GM12878 (cell line): ENCODE measurements at regions not wholly inside any gene's neighbourhood (a gene's known extent, or its start where the extent isn't known, plus 50 kb on each side); places are given as distances from the start of the nearest gene placed in this dataset.
"Not testable (repeated sequence)": the region's sequence is repeated elsewhere in the genome, so short reads cannot be mapped to it uniquely, and the experiment has no call there.

ENCODE experiments used
- ATAC-seq: fragments of 200-7000 bp; cut with Tn5 transposase; 3 replicates; pipeline ENCODE4 v1.9.1; 2020; ENCODE audit warnings: mild to moderate bottlenecking, moderate library complexity
- BruUV-seq: library from RNA; stranded (reverse); fragments of 400-500 nt; replicated peaks from 2 replicates; lab custom pipeline; 2021; lab: Mats Ljungman, UMichigan
- CTCF ChIA-PET: fragments of 300-600 bp; sonication (Branson Sonifier 250); formaldehyde crosslinking; extraction: SDS; loops from one replicate; lab custom pipeline; 2021; ENCODE audit warnings: inconsistent platforms; lab: Yijun Ruan, JAX
- POLR2A ChIA-PET: fragments of 350-600 bp; formaldehyde crosslinking; extraction: SDS; loops from one replicate; lab custom pipeline; 2021; ENCODE audit warnings: inconsistent platforms; lab: Charles Lee
- RAD21 ChIA-PET: fragments of 300-600 bp; sonication (Branson Sonifier 250); formaldehyde crosslinking; loops from one replicate; lab custom pipeline; 2023; ENCODE audit warnings: antibody characterized with exemption; ENCODE audit not compliant: unreplicated experiment; lab: Charles Lee
- SMC1A ChIA-PET: fragments of 300-600 bp; sonication (Branson Sonifier 250); formaldehyde crosslinking; loops from one replicate; lab custom pipeline; 2023; ENCODE audit not compliant: unreplicated experiment, uncharacterized antibody; lab: Charles Lee
- DNase-seq: peaks from one replicate; pipeline ENCODE4 v3.0.0-alpha.2; 2011; ENCODE audit warnings: low read depth, low spot score
- FAIRE-seq: peaks from 3 replicates; lab custom pipeline; 2011; peaks lifted over from hg19 to GRCh38; lab: Jason Lieb, UNC
- H2AFZ ChIP-seq: 2 replicates; pipeline ENCODE4 v1.6.0; 2011; ENCODE audit warnings: low read depth, low read length, control low read depth; ENCODE audit not compliant: control insufficient read depth
- H3K27ac ChIP-seq: 2 replicates; pipeline ENCODE4 v1.5.1; 2011; ENCODE audit warnings: control low read depth; ENCODE audit not compliant: control insufficient read depth, insufficient read depth
- H3K27me3 ChIP-seq, 2 experiments: replicated peaks in 1 of 2; 2 replicates each; pipeline versions ENCODE4 v1.6.0 to v1.6.1; 2011; ENCODE audit warnings: low read length in 1 of 2; ENCODE audit not compliant: control insufficient read depth in 2 of 2, insufficient read depth in 2 of 2
- H3K36me3 ChIP-seq, 2 experiments: 2 replicates each; pipeline ENCODE4 v1.5.1; 2011; ENCODE audit warnings: low read length in 1 of 2; ENCODE audit not compliant: control insufficient read depth in 2 of 2, insufficient read depth in 2 of 2
- H3K4me1 ChIP-seq: 2 replicates; pipeline ENCODE4 v1.6.1; 2011; ENCODE audit warnings: mild to moderate bottlenecking, low read length, moderate library complexity, mixed read lengths; ENCODE audit not compliant: control insufficient read depth, insufficient read depth
- H3K4me2 ChIP-seq: 2 replicates; pipeline ENCODE4 v1.6.0; 2011; ENCODE audit warnings: control low read depth; ENCODE audit not compliant: control insufficient read depth, insufficient read depth
- H3K4me3 ChIP-seq: fragments of 200-600 bp; sonication (generic); 2 replicates; pipeline ENCODE4 v1.5.1; 2016
- H3K79me2 ChIP-seq: 2 replicates; pipeline ENCODE4 v1.6.0; 2011; ENCODE audit warnings: low read length; ENCODE audit not compliant: control insufficient read depth, insufficient read depth
- H3K9ac ChIP-seq: 2 replicates; pipeline ENCODE4 v1.8.0; 2011; ENCODE audit warnings: low read length, control low read depth, mixed read lengths; ENCODE audit not compliant: control insufficient read depth, insufficient read depth
- H3K9me3 ChIP-seq: replicated peaks from 3 replicates; pipeline ENCODE4 v1.5.1; 2011; ENCODE audit warnings: mild to moderate bottlenecking, low read length; ENCODE audit not compliant: control insufficient read depth, insufficient read depth
- H4K20me1 ChIP-seq: 2 replicates; pipeline ENCODE4 v1.6.0; 2011; ENCODE audit not compliant: control insufficient read depth, insufficient read depth
- WGBS: methylation state at CpG from one replicate; pipeline ENCODE4 v1.1.6; 2016; ENCODE audit warnings: low lambda C conversion rate; ENCODE audit not compliant: insufficient replicate concordance, insufficient coverage; ENCODE audit errors: missing lambda C conversion rate; 5-methylcytosine and 5-hydroxymethylcytosine counted together
- in situ Hi-C: fragments of 300-500 bp; cut with MboI; formaldehyde crosslinking; loops from 9 replicates; pipeline ENCODE4 v1.14.3; 2018; ENCODE audit warnings: mixed read lengths
- intact Hi-C: fragments of 100-400 bp; cut with micrococcal nuclease; formaldehyde crosslinking; loops from one replicate; pipeline ENCODE4 v1.14.2; 2022; ENCODE audit not compliant: unreplicated experiment

GRCh38 chr7:57060506-57060905, 71.7 kb downstream of the ZNF479 start:
- POLR2A ChIA-PET, in situ Hi-C loops, H3K27me3 ChIP-seq, H2AFZ ChIP-seq, ATAC-seq, H3K9ac ChIP-seq, H3K9me3 ChIP-seq, intact Hi-C loops, BruUV-seq, H3K4me1 ChIP-seq, CTCF ChIA-PET, H3K27ac ChIP-seq, H3K79me2 ChIP-seq, DNase-seq, H4K20me1 ChIP-seq, RAD21 ChIA-PET, FAIRE-seq, H3K36me3 ChIP-seq, H3K4me2 ChIP-seq, H3K4me3 ChIP-seq, SMC1A ChIA-PET: not testable (repeated sequence)
- 57% methylated on average over 6 of the region's 15 CpGs for WGBS

GRCh38 chr7:57016341-57016740, 115.9 kb downstream of the ZNF479 start:
- 68% methylated on average over 9 of the region's 19 CpGs for WGBS
- DNase-seq, SMC1A ChIA-PET, in situ Hi-C loops, H4K20me1 ChIP-seq, H3K36me3 ChIP-seq, H2AFZ ChIP-seq, intact Hi-C loops, ATAC-seq, BruUV-seq, H3K4me2 ChIP-seq, H3K9me3 ChIP-seq, H3K27me3 ChIP-seq, RAD21 ChIA-PET, H3K27ac ChIP-seq, H3K4me3 ChIP-seq, H3K9ac ChIP-seq, H3K79me2 ChIP-seq, POLR2A ChIA-PET, CTCF ChIA-PET, H3K4me1 ChIP-seq, FAIRE-seq: not testable (repeated sequence)

GRCh38 chr7:57013707-57014106, 118.5 kb downstream of the ZNF479 start:
- POLR2A ChIA-PET, SMC1A ChIA-PET, H3K9ac ChIP-seq, H3K36me3 ChIP-seq, H3K4me3 ChIP-seq, H3K9me3 ChIP-seq, DNase-seq, H3K4me1 ChIP-seq, H3K79me2 ChIP-seq, in situ Hi-C loops, H3K4me2 ChIP-seq, ATAC-seq, H3K27me3 ChIP-seq, intact Hi-C loops, H4K20me1 ChIP-seq, FAIRE-seq, H2AFZ ChIP-seq, RAD21 ChIA-PET, H3K27ac ChIP-seq, BruUV-seq, CTCF ChIA-PET: not testable (repeated sequence)
- WGBS: 70% methylated on average over 5 of the region's 11 CpGs

GRCh38 chr7:57012907-57013306, 119.3 kb downstream of the ZNF479 start:
- not testable (repeated sequence) for H3K4me2 ChIP-seq

More at GRCh38 chr7:57012907-57013306, 119.3 kb downstream of the ZNF479 start:
- POLR2A ChIA-PET, H3K4me3 ChIP-seq, DNase-seq, SMC1A ChIA-PET, H3K9ac ChIP-seq, H2AFZ ChIP-seq, RAD21 ChIA-PET, CTCF ChIA-PET, H3K27ac ChIP-seq, H3K36me3 ChIP-seq, intact Hi-C loops, in situ Hi-C loops, H3K4me1 ChIP-seq, BruUV-seq, H3K79me2 ChIP-seq, ATAC-seq, H4K20me1 ChIP-seq, H3K9me3 ChIP-seq, FAIRE-seq, H3K27me3 ChIP-seq: not testable (repeated sequence)
- 70% methylated on average over 10 of the region's 19 CpGs for whole genome bisulfite sequencing
